CD4-positive, alpha-beta T cell (primary cell): ENCODE measurements at regions not wholly inside any gene's neighbourhood (a gene's known extent, or its start where the extent isn't known, plus 50 kb on each side); places are given as distances from the start of the nearest gene placed in this dataset.

ENCODE experiments used
- ATAC-seq: fragments of 200-7000 bp; cut with Tn5 transposase; one replicate; pipeline ENCODE4 v1.10.0; 2022; ENCODE audit warnings: mild to moderate bottlenecking; ENCODE audit not compliant: poor library complexity
- CTCF ChIA-PET: fragments of 350-600 bp; sonication (Branson Sonifier 250); formaldehyde crosslinking; loops from one replicate; lab custom pipeline; 2021; ENCODE audit warnings: antibody characterized with exemption, inconsistent platforms; lab: Charles Lee
- POLR2A ChIA-PET: fragments of 350-600 bp; sonication (Branson Sonifier 250); formaldehyde crosslinking; loops from one replicate; lab custom pipeline; 2021; ENCODE audit warnings: antibody characterized with exemption, inconsistent platforms; lab: Charles Lee
- DNase-seq, 14 experiments: peaks; one replicate each; pipeline ENCODE4 v3.0.0-alpha.2; 2013 to 2020; ENCODE audit warnings: mixed read lengths in 2 of 14
- H3K27ac ChIP-seq, 2 donors: one replicate each; pipeline versions ENCODE4 v1.5.1 to v1.7.0; 2013; ENCODE audit warnings: low read length in 2 of 2, low read depth in 1 of 2, mild to moderate bottlenecking in 1 of 2
- H3K27me3 ChIP-seq, 2 experiments: 1 replicate in 1 of 2; 2 replicates in 1 of 2; pipeline versions ENCODE4 v1.6.1 to v1.7.0; 2013; ENCODE audit warnings: low read length in 2 of 2, control low read depth in 1 of 2, mild to moderate bottlenecking in 1 of 2, moderate library complexity in 1 of 2; ENCODE audit not compliant: insufficient read depth in 2 of 2, control insufficient read depth in 1 of 2
- H3K36me3 ChIP-seq: one replicate; pipeline ENCODE4 v1.6.1; 2013; ENCODE audit warnings: low read length, control low read depth; ENCODE audit not compliant: insufficient read depth
- H3K4me1 ChIP-seq: one replicate; pipeline ENCODE4 v1.6.1; 2013; ENCODE audit warnings: low read length, control low read depth; ENCODE audit not compliant: insufficient read depth
- H3K4me3 ChIP-seq: one replicate; pipeline ENCODE4 v1.5.1; 2013; ENCODE audit warnings: mild to moderate bottlenecking, low read length, moderate library complexity
- H3K9me3 ChIP-seq, 2 experiments: 1 replicate in 1 of 2; 2 replicates in 1 of 2; pipeline versions ENCODE4 v1.6.1 to v1.7.0; 2013; ENCODE audit warnings: low read length in 2 of 2, mild to moderate bottlenecking in 2 of 2, control low read depth in 1 of 2, moderate library complexity in 1 of 2; ENCODE audit not compliant: control insufficient read depth in 1 of 2, insufficient read depth in 1 of 2
- H3K27ac Mint-ChIP-seq: one replicate; pipeline ENCODE4 v1.8.0; 2020; ENCODE audit warnings: mixed read lengths
- H3K27me3 Mint-ChIP-seq: one replicate; pipeline ENCODE4 v1.8.0; 2021; ENCODE audit warnings: mixed read lengths
- H3K36me3 Mint-ChIP-seq: one replicate; pipeline ENCODE4 v1.8.0; 2021; ENCODE audit warnings: low read depth, mixed read lengths
- H3K4me1 Mint-ChIP-seq: one replicate; pipeline ENCODE4 v1.8.0; 2021; ENCODE audit warnings: low read depth, mixed read lengths
- H3K4me3 Mint-ChIP-seq: one replicate; pipeline ENCODE4 v1.8.0; 2020; ENCODE audit warnings: mild to moderate bottlenecking, mixed read lengths
- H3K9me3 Mint-ChIP-seq: one replicate; pipeline ENCODE4 v1.8.0; 2020; ENCODE audit warnings: mixed read lengths
- intact Hi-C, 2 experiments: fragments of 100-400 bp; cut with DNase I in 1 of 2; cut with micrococcal nuclease in 1 of 2; formaldehyde crosslinking; loops; one replicate each; pipeline versions ENCODE4 v1.15.1 to v1.9.0; 2023 to 2025; cut with DNase I, micrococcal nuclease
- TF ChIP-seq, protein P1 (sequence below): fragments of 200-600 bp; IDR thresholded peaks from one replicate; pipeline ENCODE4 v1.8.0; 2022; ENCODE audit warnings: antibody characterized with exemption, mild to moderate bottlenecking

DNA sequence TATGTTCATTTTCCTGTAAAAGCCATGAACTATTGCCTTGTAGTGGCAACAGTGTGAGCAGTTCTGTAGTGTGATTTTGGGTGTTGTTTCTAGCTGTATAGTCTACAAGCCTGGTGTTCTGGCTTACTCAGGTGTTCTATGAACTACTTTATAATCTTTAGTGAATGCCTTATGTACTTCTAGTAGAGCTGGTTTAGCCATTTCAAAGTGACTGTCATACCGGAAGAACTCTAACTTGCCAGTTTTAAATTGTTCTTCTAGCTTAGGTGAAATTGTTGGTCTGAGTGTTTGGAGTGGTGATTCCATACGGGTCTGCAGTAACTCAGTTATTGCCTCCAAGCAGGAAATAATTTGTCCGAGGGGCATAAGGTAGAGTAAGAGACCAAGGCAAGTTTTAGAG, 150.2 kb upstream of the ZNF184 start:
- Mint-ChIP-seq H3K27me3 (peaks cover 76% of the 10 kb centered on the region), H3K4me3 (no peak overlapping the region), H3K36me3 (no peaks in the 10 kb centered on the region), H3K27ac (no peak overlapping the region), H3K9me3 (no peaks in the 10 kb centered on the region), H3K4me1 (peaks cover 2% of the 10 kb centered on the region)
- no peaks in the 10 kb centered on the region for H3K4me1 ChIP-seq
- ATAC-seq, result no peak
- peaks cover 0 to 6% of the 10 kb centered on the region in 2 experiments for H3K9me3 ChIP-seq
- no peak overlapping the region for H3K27ac ChIP-seq
- intact Hi-C loops, result no loop called here
- TF ChIP-seq, protein P1, sequence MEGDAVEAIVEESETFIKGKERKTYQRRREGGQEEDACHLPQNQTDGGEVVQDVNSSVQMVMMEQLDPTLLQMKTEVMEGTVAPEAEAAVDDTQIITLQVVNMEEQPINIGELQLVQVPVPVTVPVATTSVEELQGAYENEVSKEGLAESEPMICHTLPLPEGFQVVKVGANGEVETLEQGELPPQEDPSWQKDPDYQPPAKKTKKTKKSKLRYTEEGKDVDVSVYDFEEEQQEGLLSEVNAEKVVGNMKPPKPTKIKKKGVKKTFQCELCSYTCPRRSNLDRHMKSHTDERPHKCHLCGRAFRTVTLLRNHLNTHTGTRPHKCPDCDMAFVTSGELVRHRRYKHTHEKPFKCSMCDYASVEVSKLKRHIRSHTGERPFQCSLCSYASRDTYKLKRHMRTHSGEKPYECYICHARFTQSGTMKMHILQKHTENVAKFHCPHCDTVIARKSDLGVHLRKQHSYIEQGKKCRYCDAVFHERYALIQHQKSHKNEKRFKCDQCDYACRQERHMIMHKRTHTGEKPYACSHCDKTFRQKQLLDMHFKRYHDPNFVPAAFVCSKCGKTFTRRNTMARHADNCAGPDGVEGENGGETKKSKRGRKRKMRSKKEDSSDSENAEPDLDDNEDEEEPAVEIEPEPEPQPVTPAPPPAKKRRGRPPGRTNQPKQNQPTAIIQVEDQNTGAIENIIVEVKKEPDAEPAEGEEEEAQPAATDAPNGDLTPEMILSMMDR, result no peak
- ChIA-PET POLR2A (no interaction called here), CTCF (interaction anchor here (0.7 kb wide), 1 partner anchor 21 kb away, joined by 3 read pairs; no protein-coding TSS in a partner anchor)
- peaks cover 28 to 65% of the 10 kb centered on the region in 2 experiments for H3K27me3 ChIP-seq
- H3K4me3 ChIP-seq, result no peak overlapping the region
- no peak for DNase-seq
- H3K36me3 ChIP-seq, result no peaks in the 10 kb centered on the region

DNA sequence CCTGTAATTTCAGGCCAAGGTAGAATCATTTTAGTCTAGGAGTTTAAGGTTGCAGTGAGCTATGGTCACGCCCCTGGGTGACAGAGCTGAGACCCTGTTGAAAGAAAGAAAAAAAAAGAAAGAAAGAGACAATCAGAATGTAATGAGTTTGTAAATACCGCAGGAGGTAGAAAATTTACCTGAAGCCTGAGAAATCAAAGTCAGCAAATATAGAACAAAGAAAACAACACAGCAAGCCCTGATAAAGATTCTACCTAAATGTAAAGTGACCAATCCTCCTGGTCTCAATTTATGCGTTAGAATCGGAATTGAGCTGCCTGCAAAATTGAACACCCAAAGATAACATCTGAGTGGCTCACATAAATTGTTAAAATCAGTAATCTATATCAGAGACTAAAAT, 146.5 kb upstream of the ZNF184 start:
- Mint-ChIP-seq H3K4me1 (peaks cover 14% of the 10 kb centered on the region), H3K4me3 (no peak overlapping the region), H3K36me3 (no peaks in the 10 kb centered on the region), H3K27me3 (peaks cover 89% of the 10 kb centered on the region), H3K27ac (no peak overlapping the region), H3K9me3 (no peaks in the 10 kb centered on the region)
- ATAC-seq, result no peak
- TF ChIP-seq, protein P1, result no peak
- intact Hi-C loops, result no loop called here
- H3K4me1 ChIP-seq, result peaks cover 12% of the 10 kb centered on the region
- peaks cover 0 to 6% of the 10 kb centered on the region in 2 experiments for H3K9me3 ChIP-seq
- POLR2A ChIA-PET, result no interaction called here
- H3K27ac ChIP-seq, result no peak overlapping the region
- H3K27me3 ChIP-seq, result peaks cover 43 to 77% of the 10 kb centered on the region in 2 experiments
- no peak for DNase-seq
- H3K36me3 ChIP-seq, result no peaks in the 10 kb centered on the region
- CTCF ChIA-PET, result no interaction called here
- no peak overlapping the region for H3K4me3 ChIP-seq

DNA sequence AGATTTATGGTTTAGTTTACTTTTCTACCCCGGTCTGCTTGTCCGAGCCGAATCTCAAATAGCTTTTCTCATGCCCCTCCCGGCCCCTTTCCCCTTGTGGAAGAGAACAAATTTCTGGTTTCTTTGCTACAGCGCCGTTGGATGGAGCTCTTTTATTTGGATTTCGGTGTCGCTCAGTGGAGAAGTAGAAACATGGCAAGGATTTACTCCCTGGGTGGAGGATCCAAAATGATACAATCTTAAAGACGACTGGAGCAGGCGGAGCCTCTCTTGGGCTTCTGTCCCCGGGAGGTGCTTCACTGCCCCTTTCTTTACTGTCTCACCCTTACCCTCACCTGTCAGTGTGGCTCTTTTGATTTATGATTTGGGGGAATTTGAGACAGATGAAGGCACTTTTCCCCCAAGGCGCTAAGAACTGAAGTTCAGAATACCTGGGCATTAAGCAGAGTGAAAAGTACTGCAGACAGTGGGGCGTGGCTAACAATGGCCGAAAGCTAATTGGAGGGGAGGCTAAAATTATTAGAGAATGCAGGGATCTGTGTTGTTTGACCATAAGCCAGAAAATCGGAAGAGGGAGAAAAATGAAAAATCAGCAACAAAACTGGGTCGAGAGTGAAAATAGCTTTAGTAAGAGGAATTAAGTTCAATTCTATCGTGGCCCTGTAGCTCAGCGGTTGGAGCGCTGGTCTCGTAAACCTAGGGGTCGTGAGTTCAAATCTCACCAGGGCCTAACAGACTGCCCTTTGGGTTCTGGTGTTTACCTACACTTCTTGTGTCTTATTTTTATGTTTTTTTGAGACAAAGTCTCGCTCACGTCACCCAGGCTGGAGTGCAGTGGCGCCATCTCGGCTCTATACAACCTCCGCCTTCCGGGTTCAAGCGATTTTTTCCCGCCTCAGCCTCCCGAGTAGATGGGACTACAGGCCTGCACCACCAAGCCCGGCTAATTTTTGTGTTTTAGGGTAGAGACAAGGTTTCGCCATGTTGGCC, 145.1 kb upstream of the ZNF184 start:
- no peak for ATAC-seq
- H3K4me3 Mint-ChIP-seq, result no peak overlapping the region
- no peak for DNase-seq
- no peaks in the 10 kb centered on the region for H3K36me3 Mint-ChIP-seq
- CTCF ChIA-PET, result interaction anchor here (0.6 to 1.0 kb wide), 2 partner anchors 9 to 276 kb away, joined by 3 to 4 read pairs; no protein-coding TSS in a partner anchor
- H3K27me3 Mint-ChIP-seq, result peaks cover 90% of the 10 kb centered on the region
- POLR2A ChIA-PET, result no interaction called here
- H3K4me1 Mint-ChIP-seq, result peaks cover 14% of the 10 kb centered on the region
- no peaks in the 10 kb centered on the region for H3K36me3 ChIP-seq
- H3K27ac Mint-ChIP-seq, result no peak overlapping the region
- H3K9me3 Mint-ChIP-seq, result no peaks in the 10 kb centered on the region
- no peak overlapping the region for H3K4me3 ChIP-seq
- H3K4me1 ChIP-seq, result peaks cover 12% of the 10 kb centered on the region
- intact Hi-C loops, result no loop called here
- peaks cover 0 to 6% of the 10 kb centered on the region in 2 experiments for H3K9me3 ChIP-seq
- H3K27ac ChIP-seq, result no peak overlapping the region
- peaks cover 45 to 75% of the 10 kb centered on the region in 2 experiments for H3K27me3 ChIP-seq
- TF ChIP-seq, protein P1, result no peak
